Stromal cell of bone marrow (primary cell): ENCODE measurements at regions not wholly inside any gene's neighbourhood (a gene's known extent, or its start where the extent isn't known, plus 50 kb on each side); places are given as distances from the start of the nearest gene placed in this dataset.

ENCODE experiments used
- DNase-seq: peaks from one replicate; pipeline ENCODE4 v3.0.0-alpha.2; 2012; ENCODE audit warnings: low read depth

DNA sequence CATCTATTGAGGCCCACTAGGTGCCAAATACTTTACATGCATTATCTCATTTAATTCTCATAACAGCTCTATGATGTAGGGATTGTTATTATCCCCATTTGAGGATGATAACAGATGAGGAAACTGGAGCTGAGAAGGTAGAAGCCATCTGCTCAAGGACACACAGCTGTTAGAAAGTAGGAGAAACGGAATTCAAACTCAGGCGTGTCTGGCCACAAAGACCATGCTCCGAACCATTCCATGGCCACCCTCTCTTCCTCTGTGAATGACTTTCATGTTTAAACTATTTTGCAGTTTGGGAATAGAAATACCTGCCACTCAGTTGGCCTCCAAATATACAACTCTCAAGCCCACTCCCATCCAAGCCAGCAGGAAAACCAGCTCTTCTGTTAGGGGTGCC is 87.6 kb upstream of the ANKRD55 start:
- DNase-seq, result no peak

DNA sequence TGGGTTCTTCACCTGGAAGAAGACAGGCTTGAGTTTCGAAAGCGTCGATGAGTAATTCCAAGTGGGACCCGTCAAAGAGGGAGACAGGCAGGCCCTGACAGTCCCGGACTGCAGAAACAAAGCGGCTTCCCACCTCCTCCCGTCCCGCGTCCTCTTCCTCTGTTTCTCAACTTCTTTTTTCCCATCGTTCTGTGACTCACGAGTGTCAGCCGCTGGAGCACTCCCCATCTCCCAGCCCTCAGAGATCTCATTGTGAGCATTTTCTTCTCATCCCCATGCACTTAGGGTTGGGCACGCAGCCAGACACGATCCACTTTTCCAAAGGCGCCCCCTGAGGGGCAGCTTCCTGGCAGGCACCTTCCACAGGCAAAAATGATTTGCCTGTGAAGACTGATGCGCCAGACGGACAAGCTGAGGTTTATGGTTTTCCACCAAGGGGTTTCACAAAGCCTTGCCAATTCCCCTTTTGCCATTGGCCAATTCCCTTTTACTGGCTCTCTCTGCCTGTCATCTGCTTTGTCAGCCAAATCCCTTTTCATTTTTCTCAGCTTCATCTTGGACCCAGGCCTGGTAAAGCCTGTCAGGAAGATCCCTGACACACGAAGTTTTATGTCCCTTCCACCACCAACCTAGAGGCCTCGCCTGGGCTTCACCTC is 86.5 kb upstream of the ANKRD55 start:
- DNase-seq, result peak; percentile 55

DNA sequence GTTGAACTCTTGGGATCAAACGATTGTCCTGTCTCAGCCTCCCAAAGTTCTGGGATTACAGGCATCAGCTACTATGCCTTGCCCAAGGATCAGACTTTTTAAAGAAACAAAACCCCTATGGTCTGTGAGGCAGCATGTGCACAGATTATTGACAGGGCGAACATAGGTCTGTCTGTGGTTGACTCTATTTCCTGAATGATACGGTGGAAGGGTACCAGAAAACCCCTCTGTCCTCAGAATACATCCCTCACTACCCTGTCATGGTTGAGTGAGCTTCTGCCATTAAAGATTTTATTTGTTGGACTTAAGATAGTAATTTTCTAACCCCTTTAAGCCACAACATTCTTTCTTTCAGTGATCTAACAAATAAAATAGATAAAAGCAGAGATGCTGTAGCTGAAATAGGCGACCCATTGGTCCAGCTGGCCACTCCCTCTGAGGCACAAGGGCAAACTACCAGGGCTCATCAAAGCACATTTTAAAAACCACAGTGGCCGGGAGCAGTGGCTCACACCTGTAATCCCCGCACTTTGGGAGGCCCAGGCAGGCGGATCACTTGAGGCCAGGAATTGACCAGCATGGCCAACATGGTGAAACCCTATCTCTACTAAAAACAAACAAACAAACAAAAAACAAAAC is 84.9 kb upstream of the ANKRD55 start:
- no peak for DNase-seq

DNA sequence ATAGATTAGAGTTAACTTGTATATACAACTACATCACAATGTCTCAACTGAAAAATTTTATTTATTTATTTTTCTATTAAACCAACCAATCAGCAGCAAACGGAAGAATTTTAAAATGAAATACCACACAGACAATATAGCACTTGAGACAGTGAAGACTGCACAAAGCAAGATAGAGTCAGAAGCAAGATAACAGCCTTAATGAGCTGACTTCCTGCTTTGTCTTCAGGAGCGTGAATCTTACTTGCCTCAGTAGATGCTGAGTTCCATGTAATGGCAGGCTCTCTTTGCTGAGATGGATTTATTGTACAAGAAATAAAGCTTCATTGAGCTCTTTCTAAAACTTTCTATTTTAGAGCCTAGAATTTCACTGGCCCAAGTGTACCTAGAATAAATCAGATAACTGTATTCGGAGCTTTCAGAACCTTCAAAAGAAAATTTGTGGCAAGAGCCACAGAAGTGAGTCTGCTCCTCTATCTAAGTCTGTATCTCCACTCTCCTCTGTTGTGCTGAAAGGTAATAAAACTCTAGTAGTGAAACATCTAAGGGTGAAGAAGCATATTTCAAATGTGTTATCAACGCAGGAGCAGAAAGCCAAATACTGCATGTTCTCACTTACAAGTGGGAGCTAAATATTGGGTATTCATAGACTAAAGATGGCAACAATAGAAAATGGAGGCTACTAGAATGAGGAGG is 83.3 kb upstream of the ANKRD55 start:
- no peak for DNase-seq

DNA sequence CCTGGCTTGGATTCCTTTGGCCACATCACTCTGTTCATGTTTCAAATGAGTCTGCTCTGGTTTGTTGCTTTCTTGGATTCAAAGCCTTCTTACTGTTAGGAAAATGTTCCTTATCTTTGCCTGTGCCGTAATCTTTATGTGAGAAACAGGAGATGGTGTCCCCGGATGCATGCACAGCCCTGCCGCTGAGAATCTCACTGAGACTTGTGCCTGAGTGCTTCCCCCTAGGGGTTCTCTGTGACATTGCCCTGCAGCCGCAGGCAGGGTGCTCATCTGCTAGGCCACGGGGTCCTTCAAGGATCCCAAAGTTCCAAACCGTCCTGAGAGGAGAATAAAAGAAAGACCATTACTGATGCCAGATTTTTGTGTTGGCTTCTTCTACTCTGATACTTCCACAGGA is 81.4 kb upstream of the ANKRD55 start:
- no peak for DNase-seq

DNA sequence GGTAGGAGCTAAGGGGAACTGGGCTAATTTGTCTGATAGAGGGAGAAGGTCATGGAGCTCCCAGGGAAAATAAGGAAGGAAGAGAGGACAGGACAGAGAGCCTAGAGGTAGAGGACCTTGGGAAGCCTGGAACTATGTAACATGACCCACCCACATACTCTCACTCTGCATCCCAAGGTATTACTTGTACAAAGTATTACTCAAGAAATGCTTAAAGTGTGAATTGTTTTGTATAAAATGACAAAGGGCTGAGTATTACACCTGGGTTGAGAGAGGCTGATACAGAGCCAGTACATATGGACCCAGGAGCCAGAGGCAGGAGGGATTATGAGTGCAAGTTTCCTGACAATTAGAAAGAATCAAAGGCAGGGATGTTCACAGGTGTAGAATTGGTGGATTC is 80.5 kb upstream of the ANKRD55 start:
- no peak for DNase-seq

DNA sequence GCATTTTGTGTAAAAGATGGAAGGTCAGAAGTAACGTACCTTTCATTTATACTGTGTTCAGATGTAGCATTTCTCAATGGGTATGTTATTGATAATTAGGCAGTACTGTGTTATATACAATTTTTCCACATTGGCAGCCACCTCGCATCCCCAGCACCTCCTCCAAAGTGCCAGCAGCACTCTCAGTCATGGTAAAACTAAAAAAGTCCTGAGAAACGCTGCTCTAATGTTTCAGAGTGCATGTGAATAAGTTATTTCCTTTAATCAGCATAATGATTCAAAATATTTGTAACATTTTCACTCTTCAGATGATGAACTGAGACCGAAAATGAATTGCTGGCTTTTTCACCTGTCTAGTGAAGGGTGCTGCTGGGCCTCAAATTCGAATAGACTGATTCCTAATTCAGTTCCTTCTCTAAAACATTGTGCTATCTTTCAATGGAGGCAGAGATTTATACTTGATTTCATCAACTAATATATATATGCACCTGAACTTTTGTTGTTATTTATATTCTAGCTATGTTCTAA is 79.9 kb upstream of the ANKRD55 start:
- no peak for DNase-seq

DNA sequence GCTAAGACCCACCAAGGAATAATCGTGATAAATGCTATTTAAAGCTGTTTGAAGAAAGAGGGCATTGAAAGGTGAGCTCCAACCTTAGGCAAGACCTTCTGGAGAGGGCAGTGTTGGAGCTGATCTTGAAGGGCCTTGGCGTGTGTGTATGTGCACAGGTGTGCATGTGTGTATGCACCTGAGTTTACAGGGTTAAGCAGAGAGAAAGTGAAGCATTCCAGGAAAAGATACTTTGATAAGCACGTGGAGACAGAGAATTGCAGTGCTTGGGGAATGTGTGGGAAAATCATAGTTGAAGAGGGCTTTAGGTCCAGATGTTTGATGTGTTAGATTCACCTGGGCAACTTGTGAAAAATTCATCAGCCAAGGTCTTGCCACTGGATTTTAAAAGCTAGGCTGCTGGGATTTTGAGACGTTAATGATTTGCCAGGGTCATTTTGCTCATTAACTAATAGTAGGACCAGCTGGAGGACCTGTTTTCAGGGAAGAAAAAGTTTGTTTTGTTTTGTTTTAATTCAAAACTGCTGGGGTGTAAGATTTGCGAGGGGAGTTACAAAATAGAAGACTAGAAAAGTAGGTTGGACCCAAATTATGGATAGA is 78.3 kb upstream of the ANKRD55 start:
- DNase-seq, result no peak

DNA sequence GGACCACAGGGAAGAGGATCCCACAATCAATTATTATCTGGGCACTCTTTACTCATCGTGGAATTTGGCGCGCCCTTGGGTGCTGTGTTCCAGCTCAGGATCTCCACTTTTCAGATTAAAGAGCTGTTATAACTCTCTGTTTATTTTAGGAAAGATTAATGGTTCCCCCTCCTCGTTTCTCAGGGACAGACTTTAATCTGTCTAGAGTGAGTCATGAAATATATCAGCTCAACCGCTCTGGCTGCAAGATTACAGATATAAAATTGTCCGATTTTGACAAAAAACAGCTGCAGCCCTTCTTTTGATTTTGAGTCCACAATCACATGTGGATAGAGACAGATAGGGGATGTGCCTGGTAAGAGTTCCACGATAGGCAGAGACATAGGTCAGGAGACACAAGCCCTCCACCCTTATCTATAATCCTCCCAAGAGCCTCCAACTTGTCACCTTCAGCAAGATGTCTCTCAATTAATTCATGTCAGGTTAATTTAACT is 77.6 kb upstream of the ANKRD55 start:
- DNase-seq, result no peak

DNA sequence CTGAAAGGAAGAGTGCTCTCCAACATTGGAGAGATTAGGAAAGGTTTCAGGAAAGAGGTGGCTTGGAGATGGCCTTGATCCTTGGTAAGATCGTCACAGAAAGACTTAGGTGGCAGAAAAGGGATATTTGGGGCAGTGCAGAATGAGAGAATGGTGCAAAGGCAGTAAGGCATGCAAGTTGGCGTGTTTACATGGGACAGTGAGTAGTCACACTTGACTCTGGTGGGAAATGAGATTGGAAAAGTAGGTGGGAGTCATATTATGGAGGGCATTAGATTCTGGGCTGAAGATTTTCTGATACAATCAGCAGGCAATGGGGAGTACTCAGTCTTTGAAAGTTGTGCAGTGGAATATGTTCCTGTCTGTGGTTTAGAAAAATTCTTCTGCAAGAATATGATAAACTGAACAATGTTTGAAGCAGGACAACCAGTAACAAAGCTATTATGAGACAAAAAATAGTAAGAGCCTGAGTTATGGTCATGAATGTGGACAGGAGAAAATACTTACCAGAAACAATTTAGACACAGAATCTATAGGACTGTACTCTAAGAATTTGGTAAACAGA is 76.2 kb upstream of the ANKRD55 start:
- no peak for DNase-seq

DNA sequence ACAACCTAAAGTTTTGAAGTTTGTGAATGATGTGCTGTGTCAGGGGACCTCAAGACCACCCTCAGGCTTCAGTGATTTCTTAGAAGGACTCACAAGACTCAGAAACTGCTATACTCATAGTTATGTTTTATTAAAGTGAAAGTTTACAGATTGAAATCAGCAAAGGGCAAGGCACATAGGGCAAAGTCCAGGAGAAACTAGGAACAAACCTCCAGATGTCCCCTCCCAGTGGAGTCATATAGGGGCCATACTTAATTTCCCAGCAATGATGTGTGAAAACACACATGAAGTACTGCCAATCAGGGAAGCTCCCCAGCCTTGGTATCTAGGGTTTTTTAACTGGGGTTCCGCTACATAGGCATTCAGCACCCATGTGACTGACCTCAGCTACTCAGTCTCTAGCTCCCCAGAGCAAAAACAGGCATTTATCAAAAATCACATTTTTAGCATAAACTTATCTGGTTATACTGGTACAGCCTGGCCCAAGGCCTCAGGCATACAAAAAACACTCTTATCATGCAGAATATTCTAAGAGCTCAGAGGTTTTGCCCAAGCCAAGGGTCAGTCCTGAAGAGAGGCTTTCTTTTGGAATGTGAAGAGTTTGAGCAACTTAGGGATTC is 74.7 kb upstream of the ANKRD55 start:
- no peak for DNase-seq

DNA sequence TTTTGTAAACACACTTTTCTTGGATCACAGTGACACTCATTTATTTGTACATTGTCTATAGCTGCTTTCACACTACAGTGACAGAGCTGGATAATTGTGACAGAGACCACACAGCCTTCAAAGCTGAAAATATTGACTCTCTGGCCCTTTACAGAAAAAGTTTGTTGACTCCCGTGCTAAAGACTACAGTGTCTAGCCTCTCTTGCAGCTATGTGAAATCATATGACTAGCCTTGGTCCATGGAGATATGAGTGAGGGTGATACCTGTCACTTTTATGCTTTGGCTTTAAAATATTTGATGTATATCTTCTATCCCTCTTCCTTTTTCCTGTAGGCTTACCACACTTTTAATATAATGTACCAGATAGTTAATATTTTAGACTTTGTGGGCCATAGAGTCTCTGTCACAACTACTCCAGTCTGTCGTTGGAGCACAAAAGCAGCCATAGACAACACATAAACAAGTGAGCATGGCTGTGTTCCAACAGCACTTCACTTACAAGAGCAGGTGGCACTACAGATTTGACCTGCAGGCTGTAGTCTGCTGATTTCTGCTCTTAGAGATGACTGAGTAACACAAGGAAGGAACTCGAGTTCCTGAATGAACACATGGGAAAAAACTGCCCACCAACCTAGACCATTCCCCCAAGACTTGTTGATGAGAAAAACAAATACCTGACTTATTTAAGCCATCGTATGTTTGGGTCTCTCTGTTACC is 73.5 kb upstream of the ANKRD55 start:
- DNase-seq, result no peak

DNA sequence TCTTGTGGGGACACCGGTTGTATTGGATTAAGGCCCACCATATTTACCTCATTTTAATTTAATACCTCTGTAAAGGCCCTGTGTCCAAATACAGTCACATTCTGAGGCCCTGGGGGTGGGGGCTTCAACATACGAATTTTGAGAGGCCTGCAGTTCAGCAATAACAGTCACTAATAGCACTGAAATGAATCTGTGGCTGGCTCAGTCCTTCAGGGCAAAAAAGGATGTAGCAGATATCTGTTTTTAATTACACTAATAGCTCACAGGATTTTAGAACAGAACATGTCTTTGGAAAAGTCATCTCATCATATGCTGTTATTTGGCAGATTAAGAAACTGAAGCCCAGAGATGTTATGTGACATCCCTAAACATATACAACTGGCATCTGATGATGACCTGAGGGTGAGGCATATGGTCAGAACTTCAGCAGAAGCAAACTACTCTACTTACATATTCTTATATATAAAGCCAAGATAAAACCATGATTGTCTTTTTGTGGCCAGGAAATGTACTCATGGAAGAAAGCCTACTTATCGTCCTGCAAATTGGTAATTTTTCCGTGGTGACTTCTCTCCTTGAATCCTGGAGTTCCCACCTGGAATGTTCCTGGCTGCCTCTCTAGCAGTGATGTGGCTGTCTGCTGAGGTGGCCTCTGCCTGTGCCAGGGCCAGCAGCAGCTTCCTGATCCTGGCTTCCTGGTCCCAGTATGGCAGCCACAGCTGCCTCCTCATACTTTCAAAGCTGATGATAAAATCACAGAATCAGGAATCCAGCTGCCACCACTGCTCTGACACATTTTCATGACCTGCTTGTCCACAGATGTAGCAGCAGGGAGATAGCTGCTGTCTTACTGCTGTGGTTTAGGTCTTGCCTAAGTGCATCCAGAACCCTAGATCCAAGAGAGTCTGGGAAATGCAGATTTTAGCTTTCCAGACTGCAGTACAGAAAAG is 72.1 kb upstream of the ANKRD55 start:
- no peak for DNase-seq

DNA sequence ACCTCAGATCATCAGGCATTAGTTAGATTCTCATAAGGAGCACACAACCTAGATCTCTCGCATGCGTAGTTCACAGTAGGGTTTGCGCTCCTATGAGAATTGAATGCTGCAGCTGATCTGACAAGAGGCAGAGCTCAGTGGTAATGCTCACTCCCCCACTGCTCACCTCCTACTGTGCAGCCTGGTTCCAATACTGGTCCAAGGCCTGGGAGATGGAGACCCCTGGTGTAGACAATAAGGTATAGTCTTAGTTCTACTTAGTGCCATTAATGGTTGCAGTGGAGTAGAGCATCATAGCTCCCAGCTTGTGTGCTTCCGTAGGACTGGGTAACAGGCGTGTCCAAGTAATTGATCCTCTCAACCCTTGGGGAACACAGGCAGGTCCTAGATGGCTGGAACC is 70.4 kb upstream of the ANKRD55 start:
- DNase-seq, result no peak

DNA sequence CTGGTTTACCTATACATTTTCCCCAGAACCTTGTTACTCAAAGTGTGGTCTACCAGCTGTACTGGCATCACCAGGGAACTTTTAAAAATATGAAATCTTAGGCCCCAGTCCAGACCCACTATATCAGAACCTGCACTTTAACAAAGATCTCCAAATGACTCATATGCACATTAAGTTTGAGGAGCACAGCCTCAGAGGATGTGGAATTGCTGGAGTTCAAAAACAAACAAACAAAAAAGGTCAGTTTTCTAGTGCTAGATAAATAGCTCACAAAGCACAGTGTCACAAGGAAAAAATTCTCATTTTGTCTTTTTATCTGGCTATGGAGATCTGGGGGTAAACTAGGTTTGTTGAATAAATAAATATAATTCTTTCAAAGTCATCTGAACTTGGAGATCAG is 68.9 kb upstream of the ANKRD55 start:
- no peak for DNase-seq

DNA sequence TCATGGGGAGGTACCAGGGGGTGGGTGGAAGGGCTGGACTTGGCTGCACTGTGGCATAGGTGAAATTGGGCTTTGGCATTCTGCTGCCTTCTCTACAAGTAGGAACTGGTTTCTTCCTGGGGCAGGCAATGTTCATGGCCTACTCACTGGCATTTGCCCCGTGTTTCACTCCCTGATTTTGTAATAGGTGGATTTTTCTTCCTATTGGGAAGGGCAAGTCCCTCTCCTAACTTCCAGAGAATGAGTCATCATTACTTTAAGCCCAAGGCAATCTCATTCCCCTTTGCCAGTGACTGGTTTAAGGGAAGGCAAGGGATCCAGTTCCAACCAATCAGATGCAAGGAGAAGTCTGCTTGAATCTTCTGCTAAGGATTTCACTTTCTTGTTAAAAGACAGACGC is 67.9 kb upstream of the ANKRD55 start:
- no peak for DNase-seq

DNA sequence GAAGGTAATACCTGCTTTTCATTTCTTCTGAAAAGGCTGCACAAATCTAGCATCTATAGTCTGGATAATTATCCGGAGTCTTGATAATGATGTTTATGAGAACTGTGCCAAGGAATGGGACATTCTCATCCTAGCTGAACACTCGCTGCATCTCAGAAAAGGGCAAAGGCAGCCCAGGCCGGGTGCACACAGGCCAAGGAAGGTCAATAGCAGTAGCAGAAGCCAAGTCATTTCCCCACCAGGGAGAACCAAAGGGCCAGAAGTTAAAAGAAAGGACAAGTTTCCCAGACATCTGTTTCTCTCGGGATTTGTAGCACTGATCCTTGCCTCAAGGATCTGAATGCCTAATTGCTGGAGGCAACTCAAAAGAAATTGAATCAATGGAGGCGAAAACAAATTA is 66.1 kb upstream of the ANKRD55 start:
- no peak for DNase-seq

DNA sequence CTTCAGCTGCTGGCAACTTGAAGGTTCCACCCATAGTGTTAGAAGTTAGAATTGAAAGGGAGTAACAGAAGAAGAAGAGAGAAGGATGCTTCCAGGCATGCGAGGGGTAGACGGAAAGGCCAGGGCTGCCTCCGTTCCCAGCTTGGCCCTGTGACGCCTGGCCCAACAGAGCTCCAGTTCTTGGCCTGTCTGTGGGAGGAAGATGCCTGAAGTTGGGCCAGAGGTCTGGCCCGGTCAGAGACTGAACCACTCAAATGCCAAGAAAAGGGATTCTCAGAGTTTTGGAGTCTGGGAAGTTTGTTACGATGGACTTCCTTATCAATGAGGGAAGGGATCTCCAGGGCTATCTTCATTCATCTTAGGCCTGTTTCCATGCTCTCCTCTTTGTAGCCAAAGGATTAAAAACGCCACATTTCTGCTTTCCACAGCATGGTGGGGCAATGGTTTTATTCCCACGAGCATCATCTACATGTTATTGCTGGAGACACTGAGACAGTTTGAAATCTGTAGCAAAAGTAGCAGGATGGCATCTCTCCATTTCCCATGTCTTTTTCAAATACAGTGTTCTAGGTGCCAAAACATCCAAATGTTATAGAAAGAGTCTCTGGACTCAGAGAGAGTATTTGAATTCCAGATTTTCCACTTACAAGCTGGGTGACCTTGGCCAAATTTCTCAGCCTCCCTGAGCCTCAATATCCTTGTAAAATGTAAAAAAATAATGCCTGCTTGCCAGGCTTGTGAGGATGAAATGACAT is 65.4 kb upstream of the ANKRD55 start:
- no peak for DNase-seq

DNA sequence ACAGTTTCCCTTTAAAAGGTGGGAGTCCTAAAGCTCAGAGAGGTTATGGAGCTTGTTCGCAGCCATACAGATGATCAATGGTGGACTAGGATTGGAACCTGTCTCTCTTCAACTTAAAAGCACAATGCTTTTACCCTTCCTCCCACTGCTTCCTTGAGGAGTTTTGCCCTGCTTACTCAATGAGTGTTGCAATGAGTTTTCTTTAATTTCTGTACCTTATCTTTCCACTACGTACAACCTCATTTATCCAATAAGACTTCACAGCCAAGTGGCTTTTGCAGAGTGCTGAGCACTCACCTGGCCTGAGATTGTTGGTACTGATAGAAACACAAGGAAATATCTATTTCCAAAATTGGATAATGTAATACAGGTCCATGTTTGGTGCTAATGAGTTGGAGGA is 64.7 kb upstream of the ANKRD55 start:
- no peak for DNase-seq
